ENCODE measurements at regions not wholly inside any gene's neighbourhood (a gene's known extent, or its start where the extent isn't known, plus 50 kb on each side); places are given as distances from the start of the nearest gene placed in this dataset.

- no peak for DNase-seq
These were observed 416.5 kb downstream of the EFNB2 start for GRCh38 chr13:106118996-106119395.

- DNase-seq = no peak
These were observed 417.4 kb downstream of the EFNB2 start for GRCh38 chr13:106118050-106118449.

GRCh38 chr13:106117640-106118039 is 417.8 kb downstream of the EFNB2 start:
- no peak for DNase-seq

GRCh38 chr13:106117035-106117434 is 418.4 kb downstream of the EFNB2 start:
- no peak for DNase-seq

- no peak for DNase-seq
These were observed 420.4 kb downstream of the EFNB2 start for GRCh38 chr13:106115081-106115480.

- no peak for DNase-seq
These were observed 421.7 kb downstream of the EFNB2 start for GRCh38 chr13:106113796-106114195.

GRCh38 chr13:106112191-106112590 is 423.3 kb downstream of the EFNB2 start:
- no peak for DNase-seq

GRCh38 chr13:106110241-106110855 is 425.1 kb downstream of the EFNB2 start:
- DNase-seq = no peak

GRCh38 chr13:106109391-106109791 is 426.1 kb downstream of the EFNB2 start:
- no peak for DNase-seq

GRCh38 chr13:106108346-106108745 is 427.1 kb downstream of the EFNB2 start:
- no peak for DNase-seq

GRCh38 chr13:106107061-106107460 is 428.4 kb downstream of the EFNB2 start:
- no peak for DNase-seq

- no peak for DNase-seq
These were observed 430.3 kb downstream of the EFNB2 start for GRCh38 chr13:106105153-106105552.

- DNase-seq = no peak
These were observed 431.1 kb downstream of the EFNB2 start for GRCh38 chr13:106104281-106104901.

GRCh38 chr13:106103779-106104178 is 431.7 kb downstream of the EFNB2 start:
- DNase-seq = no peak

- DNase-seq = no peak
These were observed 432.7 kb downstream of the EFNB2 start for GRCh38 chr13:106102786-106103185.

GRCh38 chr13:106101201-106101600 is 434.3 kb downstream of the EFNB2 start:
- no peak for DNase-seq

GRCh38 chr13:106100171-106100919 is 435.1 kb downstream of the EFNB2 start:
- DNase-seq = no peak

GRCh38 chr13:106099765-106100164 is 435.7 kb downstream of the EFNB2 start:
- no peak for DNase-seq

GRCh38 chr13:106098778-106099177 is 436.7 kb downstream of the EFNB2 start:
- no peak for DNase-seq

- DNase-seq = no peak
These were observed 438.8 kb downstream of the EFNB2 start for GRCh38 chr13:106096661-106097092.

- DNase-seq = no peak
These were observed 439.5 kb downstream of the EFNB2 start for GRCh38 chr13:106095919-106096318.

GRCh38 chr13:106095406-106095805 is 440.1 kb downstream of the EFNB2 start:
- DNase-seq = no peak

GRCh38 chr13:106090001-106090400 is 445.5 kb downstream of the EFNB2 start:
- no peak for DNase-seq
